ENCODE measurements at regions not wholly inside any gene's neighbourhood (a gene's known extent, or its start where the extent isn't known, plus 50 kb on each side); places are given as distances from the start of the nearest gene placed in this dataset.

- TF ChIP-seq CTCF (IDR thresholded peaks at IDR 0.05) (no peak), POLR2AphosphoS5 (IDR thresholded peaks at IDR 0.05; ENCODE audit: insufficient read depth in 1 of 2, low read depth in 1 of 2) (no peak)
Measured at GRCh38 chr12:46508651-46509050, 136.1 kb upstream of the SLC38A2 start.

All from vagina (tissue), 2 donors.